K562 (cell line): ENCODE measurements at regions not wholly inside any gene's neighbourhood (a gene's known extent, or its start where the extent isn't known, plus 50 kb on each side); places are given as distances from the start of the nearest gene placed in this dataset.

Source experiments
- ATAC-seq: fragments of 200-7000 bp; cut with Tn5 transposase; 3 replicates; pipeline ENCODE4 v1.9.1; 2020; ENCODE audit warnings: moderate library complexity
- BruUV-seq: library from RNA; stranded (reverse); fragments of 400-500 nt; replicated peaks from 2 replicates; lab custom pipeline; 2021; lab: Mats Ljungman, UMichigan
- CTCF ChIA-PET: fragments of 300-600 bp; formaldehyde crosslinking; extraction: SDS; loops from one replicate; lab custom pipeline; 2021; ENCODE audit warnings: low intra/inter-chr PET ratio; lab: Yijun Ruan, JAX
- POLR2A ChIA-PET: fragments of 300-600, 350-650 bp; sonication (Branson Sonifier 250); formaldehyde crosslinking; extraction: SDS; loops from one replicate; lab custom pipeline; 2021; ENCODE audit warnings: antibody characterized with exemption, inconsistent platforms; lab: Yijun Ruan, JAX
- DNase-seq, 4 experiments: peaks; one replicate each; pipeline versions ENCODE4 v3.0.0 to v3.0.0-alpha.2; 2011 to 2018; ENCODE audit warnings: low spot score in 3 of 4, mixed read lengths in 3 of 4; ENCODE audit errors: extremely low read depth in 1 of 4
- FAIRE-seq: peaks from 2 replicates; lab custom pipeline; 2011; peaks lifted over from hg19 to GRCh38; lab: Jason Lieb, UNC
- H2AFZ ChIP-seq: 2 replicates; pipeline ENCODE4 v1.6.0; 2011; ENCODE audit warnings: low read depth, low read length, control low read depth, inconsistent platforms
- H3K27ac ChIP-seq: fragments of 200-600 bp; 3 replicates; pipeline ENCODE4 v1.8.0; 2011; ENCODE audit warnings: low read depth, mild to moderate bottlenecking, control low read depth, inconsistent platforms, low read length, moderate library complexity, mixed read lengths; ENCODE audit errors: extremely low read depth
- H3K27me3 ChIP-seq, 2 experiments: fragments of 300-600 bp in 1 of 2; 2 replicates in 1 of 2; 3 replicates in 1 of 2; pipeline versions ENCODE4 v1.6.0 to v1.8.0; 2011; ENCODE audit warnings: inconsistent platforms in 2 of 2, low read length in 2 of 2, mild to moderate bottlenecking in 1 of 2, mixed read lengths in 1 of 2, moderate library complexity in 1 of 2; ENCODE audit not compliant: control insufficient read depth in 2 of 2, insufficient read depth in 2 of 2
- H3K36me3 ChIP-seq: fragments of 300-600 bp; 3 replicates; pipeline ENCODE4 v1.8.0; 2011; ENCODE audit warnings: mild to moderate bottlenecking, low read length, inconsistent platforms; ENCODE audit not compliant: control insufficient read depth, insufficient read depth
- H3K4me1 ChIP-seq, 2 experiments: fragments of 200-600 bp in 1 of 2; replicated peaks in 1 of 2; 2 replicates in 1 of 2; 3 replicates in 1 of 2; pipeline versions ENCODE4 v1.5.1 to v1.8.0; 2011; ENCODE audit warnings: inconsistent platforms in 2 of 2, low read length in 2 of 2, mild to moderate bottlenecking in 1 of 2, mixed read lengths in 1 of 2, moderate library complexity in 1 of 2; ENCODE audit not compliant: control insufficient read depth in 2 of 2, insufficient read depth in 2 of 2
- H3K4me2 ChIP-seq: 2 replicates; pipeline ENCODE4 v1.6.1; 2011; ENCODE audit warnings: low read length, control low read depth, inconsistent platforms, mixed read lengths; ENCODE audit not compliant: insufficient read depth
- H3K4me3 ChIP-seq: fragments of 200-600 bp; sonication (generic), shearing (Covaris generic); 2 replicates; pipeline ENCODE4 v1.5.1; 2016; ENCODE audit warnings: control low read depth, inconsistent platforms
- H3K79me2 ChIP-seq: fragments of 200-600 bp; 3 replicates; pipeline ENCODE4 v1.8.0; 2011; ENCODE audit warnings: low read length, inconsistent platforms; ENCODE audit not compliant: control insufficient read depth, insufficient read depth
- H3K9ac ChIP-seq, 2 experiments: 2 replicates each; pipeline versions ENCODE4 v1.6.0 to v1.6.1; 2011; ENCODE audit warnings: low read depth in 2 of 2, low read length in 2 of 2, control low read depth in 1 of 2, inconsistent platforms in 1 of 2, mild to moderate bottlenecking in 1 of 2, mixed read lengths in 1 of 2; ENCODE audit not compliant: insufficient read depth in 1 of 2
- H3K9me1 ChIP-seq: one replicate; pipeline ENCODE4 v1.6.0; 2011; ENCODE audit warnings: inconsistent platforms, mild to moderate bottlenecking, low read length, moderate library complexity; ENCODE audit not compliant: control insufficient read depth, insufficient read depth
- H3K9me3 ChIP-seq: replicated peaks from 2 replicates; pipeline ENCODE4 v1.5.1; 2011; ENCODE audit warnings: low read depth, low read length, inconsistent platforms; ENCODE audit not compliant: control insufficient read depth, insufficient read depth
- H4K20me1 ChIP-seq: replicated peaks from 2 replicates; pipeline ENCODE4 v1.6.1; 2011; ENCODE audit warnings: low read length, inconsistent platforms, mixed read lengths; ENCODE audit not compliant: control insufficient read depth, insufficient read depth
- GABPB1 ChIP-seq: sonication (generic); formaldehyde crosslinking; IDR thresholded peaks from 2 replicates; pipeline ENCODE4 v1.8.0; 2022; ENCODE audit warnings: mild to moderate bottlenecking, missing genetic modification reagents
- HIVEP1 ChIP-seq: fragments of 250-450 bp; sonication (Bioruptor Pico); IDR thresholded peaks from 2 replicates; pipeline ENCODE4 v1.4.0; 2020; ENCODE audit warnings: mild to moderate bottlenecking
- MIER1 ChIP-seq: fragments of 450-650 bp; IDR thresholded peaks from 2 replicates; pipeline ENCODE4 v1.6.1; 2016; ENCODE audit warnings: antibody characterized with exemption, mild to moderate bottlenecking, low read depth
- PBX2 ChIP-seq, 2 experiments: IDR thresholded peaks in 1 of 2; conservative IDR thresholded peaks in 1 of 2; 2 replicates each; pipeline ENCODE4 v1.6.1; 2016; ENCODE audit warnings: low read depth in 2 of 2, mild to moderate bottlenecking in 1 of 2, missing compliant biosample characterization in 1 of 2, missing genetic modification characterization in 1 of 2, moderate library complexity in 1 of 2
- TAF15 ChIP-seq: fragments of 200-400 bp; formaldehyde crosslinking; IDR thresholded peaks from 2 replicates; pipeline ENCODE4 v1.6.1; 2017; ENCODE audit warnings: mild to moderate bottlenecking, low read depth, low read length, moderate library complexity
- ZNF717 ChIP-seq: fragments of 250-450 bp; sonication (Bioruptor Pico); IDR thresholded peaks from 2 replicates; pipeline ENCODE4 v1.5.0; 2021
- WGBS: fragments of 100-300 bp; shearing (Covaris generic); methylation state at CpG from one replicate; pipeline ENCODE4 v1.1.6; 2016; ENCODE audit warnings: low coverage, mixed read lengths; ENCODE audit not compliant: insufficient coverage; ENCODE audit errors: missing lambda C conversion rate; 5-methylcytosine and 5-hydroxymethylcytosine counted together
- in situ Hi-C: fragments of 300-500 bp; cut with MboI; formaldehyde crosslinking; loops from 4 replicates; pipeline ENCODE4 v1.15.0; 2018; ENCODE audit warnings: inconsistent platforms, mixed read lengths
- intact Hi-C: fragments of 100-400 bp; cut with micrococcal nuclease; formaldehyde crosslinking; loops from 2 replicates; pipeline ENCODE4 v1.14.2; 2022

- TF ChIP-seq PBX2 (CRISPR knock-in tag; IDR thresholded peaks at IDR 0.05; ENCODE audit: low read depth) (no peak), PBX2 (tag; conservative IDR thresholded peaks at IDR 0.05; ENCODE audit: low read depth) (no peak)
- TF ChIP-seq, all 486 proteins: peak for 0
Observed at GRCh38 chr11:90446207-90446606, 223.4 kb upstream of the CHORDC1 start (continued).

GRCh38 chr11:90438069-90438468 is 215.2 kb upstream of the CHORDC1 start:
- Histone ChIP-seq H3K4me1 (no peaks in the 10 kb centered on the region), H3K27ac (no peak overlapping the region), H3K36me3 (no peaks in the 10 kb centered on the region), H3K79me2 (no peaks in the 10 kb centered on the region), H3K4me3 (no peak overlapping the region), H4K20me1 (no peaks in the 10 kb centered on the region), H3K27me3 (no peaks in the 10 kb centered on the region), H3K9me1 (no peaks in the 10 kb centered on the region), H3K4me2 (no peak overlapping the region), H2AFZ (no peak overlapping the region), H3K9ac (no peak overlapping the region), H3K9me3 (no peaks in the 10 kb centered on the region)
- no TSS peak for BruUV-seq
- ChIA-PET CTCF (no interaction called here), POLR2A (no interaction called here)
- in situ Hi-C loops (no loop called here), intact Hi-C loops (no loop called here)
- no peak for DNase-seq
- no peak for FAIRE-seq
- TF ChIP-seq TAF15 = no peak
- TF ChIP-seq HIVEP1 (CRISPR knock-in tag) = no peak
- no peak for TF ChIP-seq GABPB1 (CRISPR knock-in tag)
- TF ChIP-seq MIER1 = no peak
- TF ChIP-seq ZNF717 (CRISPR knock-in tag) = no peak
- no peak for ATAC-seq
- WGBS = 6% methylated on average over 4 of the region's 4 CpGs
